CD4-positive, CD25-positive, alpha-beta regulatory T cell (primary cell): ENCODE measurements at regions not wholly inside any gene's neighbourhood (a gene's known extent, or its start where the extent isn't known, plus 50 kb on each side); places are given as distances from the start of the nearest gene placed in this dataset.

Experiments used
- ATAC-seq, 2 donors: fragments of 150-1000 bp; cut with Tn5 transposase; one replicate each; pipeline ENCODE4 v1.10.0; 2021; ENCODE audit warnings: low read depth in 2 of 2, moderate number of reproducible peaks in 2 of 2, moderate library complexity in 1 of 2
- DNase-seq, 3 donors: peaks; one replicate each; pipeline versions ENCODE4 v3.0.0 to v3.0.0-alpha.2; 2012 to 2022; ENCODE audit warnings: mixed read lengths in 1 of 3
- H3K27ac ChIP-seq: one replicate; pipeline ENCODE4 v1.7.0; 2013; ENCODE audit warnings: mild to moderate bottlenecking, low read length; ENCODE audit not compliant: insufficient read depth, poor library complexity, severe bottlenecking
- H3K27me3 ChIP-seq: one replicate; pipeline ENCODE4 v1.7.0; 2013; ENCODE audit warnings: low read length; ENCODE audit not compliant: control insufficient read depth, insufficient read depth
- H3K36me3 ChIP-seq: one replicate; pipeline ENCODE4 v1.7.0; 2013; ENCODE audit warnings: mild to moderate bottlenecking, low read length, moderate library complexity; ENCODE audit not compliant: control insufficient read depth, insufficient read depth
- H3K4me1 ChIP-seq: 2 replicates; pipeline ENCODE4 v1.7.0; 2013; ENCODE audit warnings: mild to moderate bottlenecking, low read length; ENCODE audit not compliant: insufficient read depth, control insufficient read depth, poor library complexity, severe bottlenecking
- H3K4me3 ChIP-seq: one replicate; pipeline ENCODE4 v1.7.0; 2013; ENCODE audit warnings: low read depth, mild to moderate bottlenecking, low read length, moderate library complexity
- H3K9me3 ChIP-seq, 2 experiments: 1 replicate in 1 of 2; 2 replicates in 1 of 2; pipeline ENCODE4 v1.7.0; 2013; ENCODE audit warnings: low read length in 2 of 2, mild to moderate bottlenecking in 1 of 2, moderate library complexity in 1 of 2; ENCODE audit not compliant: control insufficient read depth in 2 of 2
- H3K27ac Mint-ChIP-seq, 3 donors: one replicate each; pipeline ENCODE4 v1.8.0; 2020 to 2022; ENCODE audit warnings: mild to moderate bottlenecking in 3 of 3, mixed read lengths in 3 of 3, moderate library complexity in 2 of 3
- H3K27me3 Mint-ChIP-seq: one replicate; pipeline ENCODE4 v1.8.0; 2022; ENCODE audit warnings: mild to moderate bottlenecking, mixed read lengths
- H3K36me3 Mint-ChIP-seq: one replicate; pipeline ENCODE4 v1.8.0; 2020; ENCODE audit warnings: mixed read lengths
- H3K4me1 Mint-ChIP-seq, 4 donors: one replicate each; pipeline ENCODE4 v1.8.0; 2020 to 2022; ENCODE audit warnings: mixed read lengths in 4 of 4, mild to moderate bottlenecking in 1 of 4
- H3K4me3 Mint-ChIP-seq, 4 donors: one replicate each; pipeline ENCODE4 v1.8.0; 2020 to 2022; ENCODE audit warnings: mild to moderate bottlenecking in 4 of 4, mixed read lengths in 4 of 4, moderate library complexity in 3 of 4
- H3K9me3 Mint-ChIP-seq, 7 donors: one replicate each; pipeline ENCODE4 v1.8.0; 2020 to 2022; ENCODE audit warnings: mixed read lengths in 7 of 7, mild to moderate bottlenecking in 3 of 7, moderate library complexity in 2 of 7

DNA sequence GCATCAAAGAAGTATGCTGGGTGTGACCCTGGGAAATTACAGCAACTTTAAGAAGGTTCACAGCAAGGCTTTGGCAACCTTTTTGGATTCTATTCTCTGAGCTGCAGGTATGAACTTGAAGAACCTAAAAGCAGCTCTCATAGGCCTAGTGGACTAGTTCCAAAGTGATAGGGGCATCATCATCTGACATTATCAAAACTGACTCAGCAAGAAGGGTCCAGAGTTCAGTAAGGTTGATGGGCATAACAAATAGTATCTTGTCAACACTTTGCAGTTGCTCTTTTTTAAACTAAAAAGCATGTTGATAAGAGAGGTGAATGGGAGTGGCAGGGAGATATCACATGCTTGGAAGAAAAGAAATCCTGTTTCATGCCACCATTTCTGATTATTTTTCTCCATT is 249.3 kb downstream of the ZNF674 start:
- no peak overlapping the region for H3K27ac ChIP-seq
- ATAC-seq (no peak), DNase-seq (no peak)
- peaks cover 0 to 8% (median 0%) of the 10 kb centered on the region in 7 donors for H3K9me3 Mint-ChIP-seq
- H3K27me3 ChIP-seq = no peaks in the 10 kb centered on the region
- H3K4me3 ChIP-seq = no peak overlapping the region
- no peak overlapping the region for H3K4me3 Mint-ChIP-seq
- no peaks in the 10 kb centered on the region for H3K4me1 Mint-ChIP-seq
- no peaks in the 10 kb centered on the region for H3K36me3 Mint-ChIP-seq
- no peaks in the 10 kb centered on the region for H3K4me1 ChIP-seq
- H3K27me3 Mint-ChIP-seq = no peaks in the 10 kb centered on the region
- peak overlapping the region in 1 of 3 donors; percentile 14 for H3K27ac Mint-ChIP-seq
- H3K36me3 ChIP-seq = no peaks in the 10 kb centered on the region
- no peaks in the 10 kb centered on the region for H3K9me3 ChIP-seq

DNA sequence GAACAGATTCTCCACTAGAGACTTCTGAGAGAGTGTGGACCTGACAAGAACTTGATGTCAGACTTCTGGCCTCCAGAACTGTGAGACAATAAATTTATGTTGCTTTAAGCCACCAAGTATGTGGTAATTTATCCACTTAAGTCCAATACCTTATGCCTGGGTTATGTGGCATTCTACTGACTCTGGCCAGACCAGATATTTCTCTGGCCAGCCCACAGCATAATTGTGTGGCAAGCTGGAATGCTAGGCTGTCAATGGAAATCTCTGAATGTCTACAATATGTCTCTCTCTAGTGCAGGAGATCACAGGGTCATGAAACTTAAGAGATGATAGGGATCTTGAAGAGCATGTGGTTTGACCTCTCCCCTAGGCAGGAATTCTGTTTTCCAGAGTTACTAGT is 251.0 kb downstream of the ZNF674 start:
- H3K9me3 ChIP-seq = no peaks in the 10 kb centered on the region
- no peaks in the 10 kb centered on the region for H3K4me1 ChIP-seq
- Mint-ChIP-seq H3K27ac (no peak overlapping the region), H3K36me3 (no peaks in the 10 kb centered on the region), H3K9me3 (peaks cover 0 to 8% (median 0%) of the 10 kb centered on the region in 7 donors), H3K27me3 (peaks cover 2% of the 10 kb centered on the region), H3K4me3 (no peak overlapping the region), H3K4me1 (no peaks in the 10 kb centered on the region)
- H3K36me3 ChIP-seq = no peaks in the 10 kb centered on the region
- H3K27me3 ChIP-seq = no peaks in the 10 kb centered on the region
- ATAC-seq (no peak), DNase-seq (no peak)
- H3K27ac ChIP-seq = no peak overlapping the region
- no peak overlapping the region for H3K4me3 ChIP-seq

DNA sequence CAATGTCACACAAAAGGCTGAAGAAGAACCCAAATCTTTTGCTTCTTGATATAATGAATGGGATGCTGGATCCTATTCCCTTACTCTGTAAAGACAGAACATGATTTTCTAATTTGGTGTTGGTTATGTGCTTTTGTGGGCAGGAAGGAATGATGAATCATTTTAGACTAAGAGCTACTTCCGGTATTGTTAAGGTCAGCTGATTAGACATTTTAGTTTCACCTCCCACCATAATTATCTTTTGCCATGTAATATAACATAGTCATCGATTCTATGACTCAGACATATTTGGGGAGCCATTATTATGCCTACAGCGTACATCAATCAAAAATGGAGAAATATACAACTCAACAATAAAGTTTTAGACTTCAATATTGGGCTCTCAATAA is 265.3 kb downstream of the ZNF674 start:
- no peaks in the 10 kb centered on the region for H3K36me3 Mint-ChIP-seq
- no peaks in the 10 kb centered on the region for H3K36me3 ChIP-seq
- no peak overlapping the region for H3K4me3 Mint-ChIP-seq
- DNase-seq = peak in 1 of 3 donors; percentile 39
- no peak overlapping the region for H3K4me3 ChIP-seq
- H3K9me3 Mint-ChIP-seq = peaks cover 0 to 2% (median 0%) of the 10 kb centered on the region in 7 donors
- H3K4me1 Mint-ChIP-seq = peaks cover 0 to 18% (median 10%) of the 10 kb centered on the region in 4 donors
- H3K27me3 Mint-ChIP-seq = no peaks in the 10 kb centered on the region
- no peaks in the 10 kb centered on the region for H3K9me3 ChIP-seq
- no peak overlapping the region for H3K27ac ChIP-seq
- ATAC-seq = peak in 1 of 2 donors; percentile 18
- H3K4me1 ChIP-seq = peaks cover 14% of the 10 kb centered on the region
- no peak overlapping the region for H3K27ac Mint-ChIP-seq
- H3K27me3 ChIP-seq = no peaks in the 10 kb centered on the region

DNA sequence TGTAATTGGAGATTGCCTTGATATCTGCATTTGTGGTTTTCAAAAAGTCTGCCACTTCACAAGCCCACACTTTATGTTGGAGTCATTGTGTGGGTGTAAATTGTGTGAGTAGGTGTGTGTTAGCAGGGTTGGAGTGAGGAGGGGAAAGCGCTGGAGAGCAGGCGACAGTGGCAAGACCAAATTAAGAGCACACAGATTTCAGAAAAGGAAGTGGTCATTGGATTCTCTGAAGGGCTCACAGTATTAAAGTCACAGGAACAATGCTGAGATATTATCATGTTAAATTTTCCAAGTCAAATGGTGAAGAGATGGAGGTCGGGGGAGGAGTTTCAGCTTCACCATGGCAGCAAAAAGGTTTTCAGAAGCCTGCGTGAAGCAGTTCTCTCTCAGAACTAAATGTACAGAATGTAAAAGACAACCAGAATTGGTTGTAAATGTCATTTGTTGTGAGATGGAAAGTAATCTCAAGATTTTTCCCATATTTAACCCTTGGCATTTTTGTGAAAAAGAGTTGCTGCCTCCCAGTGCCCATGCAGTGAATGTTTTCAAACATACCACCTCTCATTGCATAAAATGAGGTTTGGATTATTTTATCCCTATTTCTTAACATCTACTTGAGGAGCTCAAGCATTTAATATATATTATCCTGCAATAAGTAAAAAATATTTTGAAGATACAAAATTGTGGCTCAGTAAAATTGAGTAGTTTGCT is 265.9 kb downstream of the ZNF674 start:
- no peaks in the 10 kb centered on the region for H3K36me3 ChIP-seq
- H3K27me3 Mint-ChIP-seq = no peaks in the 10 kb centered on the region
- H3K27ac ChIP-seq = no peak overlapping the region
- no peaks in the 10 kb centered on the region for H3K36me3 Mint-ChIP-seq
- H3K4me3 Mint-ChIP-seq = peak overlapping the region in 3 of 4 donors; percentile 34 to 84 (median 38)
- H3K4me1 ChIP-seq = peaks cover 14% of the 10 kb centered on the region
- H3K9me3 Mint-ChIP-seq = peaks cover 0 to 2% (median 0%) of the 10 kb centered on the region in 7 donors
- peaks cover under 1 to 18% (median 10%) of the 10 kb centered on the region in 4 donors for H3K4me1 Mint-ChIP-seq
- DNase-seq (peak in 1 of 3 donors; percentile 20), ATAC-seq (no peak)
- H3K9me3 ChIP-seq = no peaks in the 10 kb centered on the region
- no peaks in the 10 kb centered on the region for H3K27me3 ChIP-seq
- peak overlapping the region; percentile 34 for H3K4me3 ChIP-seq
- H3K27ac Mint-ChIP-seq = peak overlapping the region; percentile 18 to 83 (median 65)

DNA sequence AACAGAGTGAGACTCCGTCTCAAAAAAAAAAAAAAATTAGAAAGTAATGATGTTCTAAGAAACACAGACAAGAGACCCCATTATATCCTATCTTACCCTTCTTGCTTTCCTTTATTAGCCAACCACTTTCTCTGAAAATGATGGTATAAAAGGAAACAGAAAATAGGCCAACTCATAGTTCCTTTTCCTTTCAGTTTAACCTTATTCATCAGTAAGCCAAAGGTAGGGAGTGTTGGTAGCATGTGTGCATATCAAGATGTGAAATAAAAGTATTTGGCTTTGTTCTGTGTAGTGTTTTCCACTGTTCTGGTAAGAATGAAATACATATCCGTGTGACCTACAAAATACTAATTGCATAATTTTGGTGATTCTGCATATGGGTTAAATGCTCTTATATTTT is 266.6 kb downstream of the ZNF674 start:
- Histone ChIP-seq H3K36me3 (no peaks in the 10 kb centered on the region), H3K4me1 (peaks cover 14% of the 10 kb centered on the region), H3K9me3 (no peaks in the 10 kb centered on the region), H3K4me3 (peak overlapping the region; percentile 34), H3K27ac (no peak overlapping the region), H3K27me3 (no peaks in the 10 kb centered on the region)
- H3K27me3 Mint-ChIP-seq = no peaks in the 10 kb centered on the region
- H3K4me1 Mint-ChIP-seq = peaks cover 3 to 18% (median 10%) of the 10 kb centered on the region in 4 donors
- DNase-seq (peak in 1 of 3 donors; percentile 11), ATAC-seq (no peak)
- no peak overlapping the region for H3K4me3 Mint-ChIP-seq
- no peak overlapping the region for H3K27ac Mint-ChIP-seq
- no peaks in the 10 kb centered on the region for H3K36me3 Mint-ChIP-seq
- H3K9me3 Mint-ChIP-seq = peaks cover 0 to 2% (median 0%) of the 10 kb centered on the region in 7 donors

DNA sequence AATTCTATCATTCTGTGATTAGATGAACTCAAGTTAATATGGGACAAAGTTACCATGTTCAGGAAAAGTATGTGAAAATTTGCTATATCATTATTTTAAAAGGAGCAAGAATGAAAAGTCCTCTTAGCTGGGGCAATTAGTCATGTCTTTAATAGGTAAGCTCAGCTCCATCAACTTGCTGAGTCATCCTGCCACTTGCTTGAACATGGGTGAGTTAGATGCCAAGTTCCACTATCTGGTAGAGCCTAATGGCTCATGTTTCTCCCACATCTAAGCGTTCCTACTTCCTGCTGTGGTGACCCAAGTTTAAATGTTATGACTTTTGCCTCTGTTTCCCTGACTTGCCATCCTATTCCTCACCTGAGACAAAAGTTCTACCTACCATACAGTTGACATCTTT is 276.8 kb downstream of the ZNF674 start:
- Mint-ChIP-seq H3K36me3 (no peaks in the 10 kb centered on the region), H3K27me3 (peaks cover 4% of the 10 kb centered on the region), H3K4me3 (no peak overlapping the region), H3K4me1 (no peaks in the 10 kb centered on the region), H3K27ac (no peak overlapping the region), H3K9me3 (peaks cover 0 to 1% (median 0%) of the 10 kb centered on the region in 7 donors)
- Histone ChIP-seq H3K27me3 (no peaks in the 10 kb centered on the region), H3K9me3 (no peaks in the 10 kb centered on the region), H3K4me3 (no peak overlapping the region), H3K27ac (no peak overlapping the region), H3K4me1 (no peaks in the 10 kb centered on the region), H3K36me3 (no peaks in the 10 kb centered on the region)
- DNase-seq (peak in 1 of 3 donors; percentile 20), ATAC-seq (no peak)

DNA sequence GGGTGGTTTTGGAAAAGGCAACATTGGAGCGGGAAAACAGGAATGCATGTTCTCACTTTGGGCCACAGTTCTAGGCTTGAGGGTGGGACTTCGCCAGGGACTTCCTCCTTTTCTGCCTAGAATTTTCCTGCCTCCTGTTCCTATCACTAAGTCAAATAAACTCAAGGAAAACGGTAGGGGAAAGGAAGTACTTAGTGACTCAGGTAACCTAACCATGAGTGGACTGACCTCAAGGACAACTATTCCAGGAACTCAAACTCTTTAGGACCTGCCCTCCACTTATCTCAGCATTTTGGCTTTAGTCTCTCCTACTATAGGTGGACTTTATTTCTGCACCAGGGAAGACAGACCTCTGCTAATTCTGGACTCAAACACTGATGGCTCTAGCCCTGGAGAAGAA is 281.7 kb downstream of the ZNF674 start:
- H3K4me3 Mint-ChIP-seq = no peak overlapping the region
- peaks cover 4% of the 10 kb centered on the region for H3K27me3 Mint-ChIP-seq
- H3K9me3 Mint-ChIP-seq = no peaks in the 10 kb centered on the region

DNA sequence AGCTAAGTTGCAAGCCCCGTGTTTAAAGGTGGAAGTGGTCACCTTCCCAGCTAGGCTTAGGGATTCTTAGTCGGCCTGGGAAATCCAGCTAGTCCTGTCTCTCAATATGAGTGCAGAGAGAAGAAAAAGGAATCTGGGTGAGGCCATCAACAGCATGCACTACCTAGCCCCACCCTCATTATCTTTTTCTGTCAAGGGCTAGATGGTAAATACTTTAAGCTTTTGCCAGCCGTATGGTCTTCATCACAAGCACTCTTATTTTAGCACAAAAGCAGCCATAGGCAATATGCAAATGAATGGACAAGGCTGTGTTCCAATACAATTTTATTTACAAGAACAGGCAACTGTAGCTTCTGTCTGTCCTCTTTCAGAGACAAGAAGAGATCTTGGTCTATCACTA is 282.9 kb downstream of the ZNF674 start:
- Mint-ChIP-seq H3K27ac (no peak overlapping the region), H3K9me3 (no peaks in the 10 kb centered on the region), H3K4me3 (no peak overlapping the region), H3K27me3 (peaks cover 4% of the 10 kb centered on the region), H3K36me3 (no peaks in the 10 kb centered on the region), H3K4me1 (peaks cover 0 to 6% (median 2%) of the 10 kb centered on the region in 4 donors)
- no peak for DNase-seq
- ATAC-seq = no peak
- no peaks in the 10 kb centered on the region for H3K27me3 ChIP-seq
- no peak overlapping the region for H3K27ac ChIP-seq
- no peaks in the 10 kb centered on the region for H3K9me3 ChIP-seq
- H3K36me3 ChIP-seq = no peaks in the 10 kb centered on the region
- peaks cover 1% of the 10 kb centered on the region for H3K4me1 ChIP-seq
- H3K4me3 ChIP-seq = no peak overlapping the region

More for the DNA sequence above, 281.7 kb downstream of the ZNF674 start:
- Histone ChIP-seq H3K36me3 (no peaks in the 10 kb centered on the region), H3K27me3 (no peaks in the 10 kb centered on the region), H3K4me1 (no peaks in the 10 kb centered on the region), H3K9me3 (no peaks in the 10 kb centered on the region), H3K4me3 (no peak overlapping the region), H3K27ac (no peak overlapping the region)
- no peaks in the 10 kb centered on the region for H3K36me3 Mint-ChIP-seq
- H3K27ac Mint-ChIP-seq = no peak overlapping the region
- DNase-seq (no peak), ATAC-seq (no peak)
- no peaks in the 10 kb centered on the region for H3K4me1 Mint-ChIP-seq
